OCI-LY1 (cell line): ENCODE measurements at regions not wholly inside any gene's neighbourhood (a gene's known extent, or its start where the extent isn't known, plus 50 kb on each side); places are given as distances from the start of the nearest gene placed in this dataset.

Source experiments
- EZH2 ChIP-seq: fragments of 200-600 bp; sonication (generic), shearing (Covaris generic); IDR thresholded peaks from 2 replicates; pipeline ENCODE4 v1.8.0; 2017; ENCODE audit warnings: borderline replicate concordance, mixed run types, mild to moderate bottlenecking, antibody characterized with exemption, low read length, moderate library complexity, mixed read lengths
- TF ChIP-seq, protein P1 (sequence below): fragments of 200-600 bp; sonication (generic), shearing (Covaris generic); IDR thresholded peaks from 2 replicates; pipeline ENCODE4 v1.5.1; 2017; ENCODE audit warnings: mild to moderate bottlenecking, antibody characterized with exemption, low read length, moderate library complexity, mixed read lengths

DNA sequence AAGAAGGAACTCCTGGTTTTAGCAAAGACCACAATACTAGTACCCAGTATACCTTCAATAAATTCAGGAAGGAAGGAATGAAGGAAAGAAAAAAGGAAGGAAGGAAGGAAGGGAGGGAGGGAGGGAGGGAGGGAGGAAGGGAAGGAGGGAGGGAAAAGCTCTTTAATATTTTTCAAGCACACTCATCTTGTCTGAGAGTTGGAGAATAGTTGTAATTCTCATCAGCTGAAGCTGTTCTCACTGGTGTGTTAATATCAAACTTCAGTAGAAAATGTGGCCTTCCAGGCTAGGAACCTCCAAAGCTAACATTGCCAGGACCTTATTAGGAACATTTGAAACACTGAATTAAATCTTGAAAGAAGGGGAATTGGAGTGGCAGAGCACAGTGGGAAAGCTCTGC lies 55.2 kb upstream of the CDH5 start:
- TF ChIP-seq, protein P1, sequence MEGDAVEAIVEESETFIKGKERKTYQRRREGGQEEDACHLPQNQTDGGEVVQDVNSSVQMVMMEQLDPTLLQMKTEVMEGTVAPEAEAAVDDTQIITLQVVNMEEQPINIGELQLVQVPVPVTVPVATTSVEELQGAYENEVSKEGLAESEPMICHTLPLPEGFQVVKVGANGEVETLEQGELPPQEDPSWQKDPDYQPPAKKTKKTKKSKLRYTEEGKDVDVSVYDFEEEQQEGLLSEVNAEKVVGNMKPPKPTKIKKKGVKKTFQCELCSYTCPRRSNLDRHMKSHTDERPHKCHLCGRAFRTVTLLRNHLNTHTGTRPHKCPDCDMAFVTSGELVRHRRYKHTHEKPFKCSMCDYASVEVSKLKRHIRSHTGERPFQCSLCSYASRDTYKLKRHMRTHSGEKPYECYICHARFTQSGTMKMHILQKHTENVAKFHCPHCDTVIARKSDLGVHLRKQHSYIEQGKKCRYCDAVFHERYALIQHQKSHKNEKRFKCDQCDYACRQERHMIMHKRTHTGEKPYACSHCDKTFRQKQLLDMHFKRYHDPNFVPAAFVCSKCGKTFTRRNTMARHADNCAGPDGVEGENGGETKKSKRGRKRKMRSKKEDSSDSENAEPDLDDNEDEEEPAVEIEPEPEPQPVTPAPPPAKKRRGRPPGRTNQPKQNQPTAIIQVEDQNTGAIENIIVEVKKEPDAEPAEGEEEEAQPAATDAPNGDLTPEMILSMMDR, result no peak
- no peak for TF ChIP-seq EZH2
